WTC11 (cell line): ENCODE measurements at regions not wholly inside any gene's neighbourhood (a gene's known extent, or its start where the extent isn't known, plus 50 kb on each side); places are given as distances from the start of the nearest gene placed in this dataset.

Experiments
- ATF1 ChIP-seq: sonication (generic); formaldehyde crosslinking; IDR thresholded peaks from 2 replicates; pipeline ENCODE4 v1.8.1; 2023; ENCODE audit warnings: mild to moderate bottlenecking, moderate library complexity, missing genetic modification reagents
- CTCF ChIP-seq: fragments of 200-600 bp; IDR thresholded peaks from 2 replicates; pipeline ENCODE4 v1.8.0; 2022; ENCODE audit warnings: antibody characterized with exemption
- ETV6 ChIP-seq: sonication (generic); formaldehyde crosslinking; IDR thresholded peaks from 2 replicates; pipeline ENCODE4 v1.8.1; 2022; ENCODE audit warnings: mild to moderate bottlenecking, missing genetic modification reagents
- IRF2 ChIP-seq: sonication (generic); formaldehyde crosslinking; IDR thresholded peaks from 2 replicates; pipeline ENCODE4 v1.8.0; 2022; ENCODE audit warnings: low read depth, missing genetic modification reagents, borderline replicate concordance
- JUN ChIP-seq: sonication (generic); formaldehyde crosslinking; IDR thresholded peaks from 2 replicates; pipeline ENCODE4 v1.8.0; 2023; ENCODE audit warnings: mild to moderate bottlenecking, missing genetic modification reagents
- MAX ChIP-seq: sonication (generic); formaldehyde crosslinking; IDR thresholded peaks from 2 replicates; pipeline ENCODE4 v1.8.0; 2022; ENCODE audit warnings: mild to moderate bottlenecking, missing genetic modification reagents
- NFYB ChIP-seq: sonication (generic); formaldehyde crosslinking; conservative IDR thresholded peaks from 2 replicates; pipeline ENCODE4 v1.8.0; 2022; ENCODE audit warnings: low read depth, missing genetic modification reagents
- SMAD4 ChIP-seq: sonication (generic); formaldehyde crosslinking; IDR thresholded peaks from 2 replicates; pipeline ENCODE4 v1.8.0; 2022; ENCODE audit warnings: mild to moderate bottlenecking, missing genetic modification reagents
- TEAD4 ChIP-seq: sonication (generic); formaldehyde crosslinking; IDR thresholded peaks from 2 replicates; pipeline ENCODE4 v1.8.0; 2022; ENCODE audit warnings: mild to moderate bottlenecking, missing genetic modification reagents
- ZSCAN18 ChIP-seq: fragments of 250-450 bp; sonication (Bioruptor Pico); IDR thresholded peaks from 2 replicates; pipeline ENCODE4 v2.1.2; 2022; ENCODE audit warnings: mild to moderate bottlenecking, moderate library complexity

DNA sequence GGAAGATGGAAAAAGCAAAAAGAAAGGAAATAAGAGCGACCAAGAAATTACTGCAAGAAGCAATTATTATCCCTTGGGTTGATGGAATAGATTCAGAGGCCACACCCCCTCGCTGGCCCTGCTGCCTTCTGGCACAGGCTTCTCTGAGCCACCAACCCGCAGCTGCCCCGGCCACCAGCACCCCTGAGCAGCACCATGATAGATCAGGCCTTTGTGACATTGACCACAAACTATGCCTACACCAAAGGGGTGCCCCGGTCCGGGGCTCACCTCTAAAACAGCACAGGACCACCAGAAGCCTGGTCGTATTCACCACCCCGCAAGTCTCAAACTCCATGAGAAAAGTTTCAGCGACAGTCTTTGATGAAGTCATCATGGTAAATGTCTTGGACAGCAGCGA, 1059.3 kb downstream of the SLITRK1 start:
- no peak for TF ChIP-seq CTCF
- TF ChIP-seq NFYB (CRISPR knock-in tag), result no peak
- no peak for TF ChIP-seq JUN (CRISPR knock-in tag)
- TF ChIP-seq ATF1, result no peak
- TF ChIP-seq MAX (CRISPR knock-in tag), result no peak
- no peak for TF ChIP-seq ETV6 (CRISPR knock-in tag)
- TF ChIP-seq SMAD4, result no peak
- TF ChIP-seq TEAD4 (CRISPR knock-in tag), result no peak
- TF ChIP-seq IRF2 (CRISPR knock-in tag), result no peak
- TF ChIP-seq ZSCAN18, result no peak
